ENCODE measurements at regions not wholly inside any gene's neighbourhood (a gene's known extent, or its start where the extent isn't known, plus 50 kb on each side); places are given as distances from the start of the nearest gene placed in this dataset.

- H3K27ac Mint-ChIP-seq (ENCODE audit: unreplicated experiment) = no peak overlapping the region
- no peaks in the 10 kb centered on the region for H3K36me3 Mint-ChIP-seq (ENCODE audit: low read depth, unreplicated experiment)
- no peak for DNase-seq (ENCODE audit: low spot score)
- no peak overlapping the region for H3K4me3 Mint-ChIP-seq (ENCODE audit: unreplicated experiment)
- TF ChIP-seq CTCF (IDR thresholded peaks at IDR 0.05; ENCODE audit: unreplicated experiment) = no peak
- no peaks in the 10 kb centered on the region for H3K27me3 Mint-ChIP-seq (ENCODE audit: unreplicated experiment)
- peaks cover 30% of the 10 kb centered on the region for H3K4me1 Mint-ChIP-seq (ENCODE audit: unreplicated experiment)
- no peaks in the 10 kb centered on the region for H3K9me3 Mint-ChIP-seq (ENCODE audit: unreplicated experiment)
Measured at GRCh38 chr11:91691872-91692271, 532.7 kb upstream of the FAT3 start.

- no peak for DNase-seq (ENCODE audit: low spot score)
- H3K9me3 Mint-ChIP-seq (ENCODE audit: unreplicated experiment) = no peaks in the 10 kb centered on the region
- H3K27me3 Mint-ChIP-seq (ENCODE audit: unreplicated experiment) = no peaks in the 10 kb centered on the region
- peaks cover 17% of the 10 kb centered on the region for H3K4me1 Mint-ChIP-seq (ENCODE audit: unreplicated experiment)
- no peak overlapping the region for H3K27ac Mint-ChIP-seq (ENCODE audit: unreplicated experiment)
- TF ChIP-seq CTCF (IDR thresholded peaks at IDR 0.05; ENCODE audit: unreplicated experiment) = no peak
- no peaks in the 10 kb centered on the region for H3K36me3 Mint-ChIP-seq (ENCODE audit: low read depth, unreplicated experiment)
- H3K4me3 Mint-ChIP-seq (ENCODE audit: unreplicated experiment) = no peak overlapping the region
Measured at GRCh38 chr11:91688672-91689071, 535.9 kb upstream of the FAT3 start.

- DNase-seq (ENCODE audit: low spot score) = no peak
- Mint-ChIP-seq H3K9me3 (ENCODE audit: unreplicated experiment) (no peaks in the 10 kb centered on the region), H3K4me1 (ENCODE audit: unreplicated experiment) (peaks cover 4% of the 10 kb centered on the region), H3K27me3 (ENCODE audit: unreplicated experiment) (no peaks in the 10 kb centered on the region), H3K27ac (ENCODE audit: unreplicated experiment) (no peak overlapping the region), H3K4me3 (ENCODE audit: unreplicated experiment) (no peak overlapping the region), H3K36me3 (ENCODE audit: low read depth, unreplicated experiment) (no peaks in the 10 kb centered on the region)
- TF ChIP-seq CTCF (IDR thresholded peaks at IDR 0.05; ENCODE audit: unreplicated experiment) = no peak
Measured at GRCh38 chr11:91686700-91687099, 537.9 kb upstream of the FAT3 start.

GRCh38 chr11:91686281-91686680, 538.3 kb upstream of the FAT3 start:
- Mint-ChIP-seq H3K36me3 (ENCODE audit: low read depth, unreplicated experiment) (no peaks in the 10 kb centered on the region), H3K27me3 (ENCODE audit: unreplicated experiment) (no peaks in the 10 kb centered on the region), H3K4me3 (ENCODE audit: unreplicated experiment) (no peak overlapping the region), H3K27ac (ENCODE audit: unreplicated experiment) (no peak overlapping the region), H3K9me3 (ENCODE audit: unreplicated experiment) (no peaks in the 10 kb centered on the region), H3K4me1 (ENCODE audit: unreplicated experiment) (peaks cover 4% of the 10 kb centered on the region)
- no peak for TF ChIP-seq CTCF (IDR thresholded peaks at IDR 0.05; ENCODE audit: unreplicated experiment)
- no peak for DNase-seq (ENCODE audit: low spot score)

- H3K36me3 Mint-ChIP-seq (ENCODE audit: low read depth, unreplicated experiment) = no peaks in the 10 kb centered on the region
- no peak overlapping the region for H3K27ac Mint-ChIP-seq (ENCODE audit: unreplicated experiment)
- H3K27me3 Mint-ChIP-seq (ENCODE audit: unreplicated experiment) = no peaks in the 10 kb centered on the region
- no peak for DNase-seq (ENCODE audit: low spot score)
- no peaks in the 10 kb centered on the region for H3K4me1 Mint-ChIP-seq (ENCODE audit: unreplicated experiment)
- TF ChIP-seq CTCF (IDR thresholded peaks at IDR 0.05; ENCODE audit: unreplicated experiment) = no peak
- H3K9me3 Mint-ChIP-seq (ENCODE audit: unreplicated experiment) = no peaks in the 10 kb centered on the region
- no peak overlapping the region for H3K4me3 Mint-ChIP-seq (ENCODE audit: unreplicated experiment)
Measured at GRCh38 chr11:91673705-91674104, 550.9 kb upstream of the FAT3 start.
